NCI-H1105 (cell line): ENCODE measurements at regions not wholly inside any gene's neighbourhood (a gene's known extent, or its start where the extent isn't known, plus 50 kb on each side); places are given as distances from the start of the nearest gene placed in this dataset.
"Not testable (repeated sequence)": the region's sequence is repeated elsewhere in the genome, so short reads cannot be mapped to it uniquely, and the experiment has no call there.

Experiments used
- DNase-seq: peaks from one replicate; lab custom pipeline; 2025; lab: John Stamatoyannopoulos, UW

DNA sequence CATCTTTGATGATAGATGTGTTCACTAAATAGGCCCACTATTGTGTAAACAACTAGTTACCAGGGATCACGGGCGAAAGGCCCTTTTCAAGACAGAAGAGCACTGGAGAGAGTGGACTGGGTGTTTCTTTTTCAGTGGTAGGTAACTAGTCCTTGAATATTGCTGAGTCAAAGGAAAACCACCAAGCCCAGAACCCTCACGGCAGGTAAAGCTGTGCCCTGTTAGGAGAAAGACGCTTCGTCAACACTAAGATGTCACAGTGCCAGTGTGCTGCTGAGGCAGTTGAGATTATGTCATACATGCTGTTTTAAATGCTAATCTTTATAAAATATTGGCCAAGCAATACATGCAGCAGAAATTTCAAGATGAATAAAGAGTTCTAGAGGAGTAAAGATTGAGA, 578.6 kb downstream of the PYDC2 start:
- no peak for DNase-seq

DNA sequence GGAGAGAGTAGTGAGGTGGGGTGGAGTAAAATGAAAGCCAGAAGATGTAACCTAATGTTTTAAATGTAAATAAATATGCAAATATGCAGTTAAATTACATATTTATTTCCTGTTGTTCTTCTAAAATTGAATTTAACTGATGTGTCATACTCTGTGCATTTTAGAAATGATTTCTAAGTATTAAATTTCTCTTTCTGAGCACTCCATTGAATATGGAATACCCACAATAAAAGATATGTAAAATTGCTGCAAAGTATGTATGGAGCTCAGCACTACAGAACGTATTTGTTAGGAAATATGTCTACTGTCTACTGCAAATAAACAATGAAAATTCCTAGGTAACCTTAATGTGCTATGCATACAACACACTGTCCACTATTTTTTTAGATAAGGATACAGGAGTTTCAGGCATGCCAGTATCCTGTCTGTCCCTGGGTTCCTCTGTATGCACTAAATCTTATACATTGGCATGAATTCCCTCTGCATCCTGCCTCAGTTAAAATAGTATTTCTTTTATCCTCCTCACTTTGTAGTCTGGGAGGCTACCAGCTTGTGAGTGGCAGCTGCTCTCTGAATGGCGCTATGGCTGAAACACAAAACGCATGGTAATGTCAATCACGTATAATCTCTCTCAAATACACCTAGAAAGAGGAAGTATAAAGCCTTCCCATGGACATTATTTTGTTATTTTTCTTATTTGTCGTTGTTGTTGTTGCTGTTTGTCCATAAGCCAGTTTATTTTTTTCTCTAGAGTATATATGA, 579.5 kb downstream of the PYDC2 start:
- DNase-seq: no peak

GRCh38 chr3:192042116-192042515, 581.2 kb downstream of the PYDC2 start:
- no peak for DNase-seq

GRCh38 chr3:192054881-192055280, 593.9 kb downstream of the PYDC2 start:
- no peak for DNase-seq

- DNase-seq: no peak
These were observed 595.0 kb downstream of the PYDC2 start for GRCh38 chr3:192055946-192056345.

DNA sequence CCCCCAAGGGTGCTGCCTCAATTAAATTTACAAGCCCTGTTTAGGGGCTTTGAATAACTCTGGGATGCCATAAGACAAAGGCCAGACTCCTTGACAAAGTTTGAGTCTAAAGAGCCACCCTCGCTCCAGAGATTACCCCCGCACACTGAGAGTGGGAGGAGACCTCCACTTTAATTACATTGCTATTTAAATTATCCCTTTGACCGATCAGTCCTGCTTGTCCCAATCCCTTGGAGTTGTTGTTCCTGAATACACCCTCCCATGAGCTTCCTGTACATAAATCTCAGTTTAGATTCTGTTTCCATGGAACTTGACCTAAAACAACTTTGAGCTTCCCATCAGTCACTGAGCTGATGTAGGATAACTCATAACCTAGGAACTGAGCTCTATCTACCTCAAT, 596.3 kb downstream of the PYDC2 start:
- DNase-seq: no peak

- peak; percentile 57 for DNase-seq
These were observed 599.3 kb downstream of the PYDC2 start for GRCh38 chr3:192060160-192060781.

- no peak for DNase-seq
These were observed 600.5 kb downstream of the PYDC2 start for GRCh38 chr3:192061426-192061825.

GRCh38 chr3:192062186-192062585, 601.2 kb downstream of the PYDC2 start:
- no peak for DNase-seq

- DNase-seq: no peak
These were observed 602.6 kb downstream of the PYDC2 start for GRCh38 chr3:192063570-192063969.

DNA sequence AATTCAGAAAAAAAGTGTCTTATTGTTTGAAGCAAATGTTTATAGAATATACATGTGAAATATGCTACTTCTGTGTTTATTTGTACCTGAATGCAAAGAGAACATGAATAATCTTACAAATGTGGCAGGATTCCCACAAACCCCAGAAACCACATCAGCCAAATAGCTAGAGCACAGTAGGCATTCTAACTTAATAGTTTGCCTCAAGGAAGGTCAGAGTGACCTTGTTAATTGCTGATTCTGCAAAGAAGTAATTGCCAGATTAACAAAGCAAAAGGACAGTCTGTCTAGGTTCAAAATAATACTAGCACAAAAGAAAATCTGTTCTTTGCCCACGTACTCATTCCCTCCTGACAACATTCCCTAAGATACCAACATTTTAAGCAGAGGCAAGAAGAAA, 604.0 kb downstream of the PYDC2 start:
- no peak for DNase-seq

DNA sequence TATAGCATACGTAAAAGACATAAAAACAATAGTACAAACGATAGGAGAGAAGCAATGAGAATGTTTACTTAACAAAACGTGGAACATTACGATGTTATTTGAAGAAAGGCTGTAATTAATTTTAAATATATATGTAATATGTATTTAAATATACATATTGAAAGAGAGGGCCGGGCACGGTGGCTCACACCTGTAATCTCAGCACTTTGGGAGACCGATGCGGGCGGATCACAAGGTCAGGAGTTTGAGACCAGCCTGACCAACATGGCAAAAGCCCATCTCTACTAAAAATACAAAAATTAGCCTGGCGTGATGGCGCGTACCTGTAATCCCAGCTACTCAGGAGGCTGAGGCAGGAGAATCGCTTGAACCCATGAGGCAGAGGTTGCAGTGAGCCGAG, 605.3 kb downstream of the PYDC2 start:
- not testable (repeated sequence) for DNase-seq

- DNase-seq: no peak
These were observed 607.7 kb downstream of the PYDC2 start for GRCh38 chr3:192068464-192069254.

GRCh38 chr3:192077795-192078497, 617.0 kb downstream of the PYDC2 start:
- DNase-seq: no peak

GRCh38 chr3:192079098-192079497, 618.1 kb downstream of the PYDC2 start:
- peak; percentile 97 for DNase-seq

DNA sequence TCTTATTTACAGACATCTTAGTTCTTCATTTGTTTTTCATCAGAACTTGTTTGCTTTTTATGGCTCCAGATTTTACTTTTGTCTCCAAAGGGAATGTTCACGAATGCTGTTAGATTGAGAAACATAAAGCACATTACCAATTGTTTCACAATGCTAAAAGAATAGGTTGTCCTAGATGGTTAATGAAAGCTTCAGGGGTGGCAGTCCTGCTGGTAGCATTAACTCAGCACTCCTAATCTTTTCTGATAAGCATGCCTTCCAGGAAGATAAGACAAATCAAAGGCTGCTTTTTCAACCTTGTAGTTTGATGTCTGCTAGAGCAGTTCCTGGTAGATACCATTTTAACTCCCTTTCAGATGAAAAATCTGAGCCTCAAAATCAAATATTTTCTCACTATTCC, 619.4 kb downstream of the PYDC2 start:
- no peak for DNase-seq

- DNase-seq: no peak
These were observed 622.0 kb downstream of the PYDC2 start for GRCh38 chr3:192082730-192083660.
